GM20431 (cell line): ENCODE measurements at regions not wholly inside any gene's neighbourhood (a gene's known extent, or its start where the extent isn't known, plus 50 kb on each side); places are given as distances from the start of the nearest gene placed in this dataset.

Experiments
- in situ Hi-C: fragments of 300-500 bp; cut with MseI, MboI; formaldehyde crosslinking; loops from one replicate; pipeline ENCODE4 v1.15.0; 2020; ENCODE audit warnings: low sequenced_read_pairs; ENCODE audit not compliant: unreplicated experiment

DNA sequence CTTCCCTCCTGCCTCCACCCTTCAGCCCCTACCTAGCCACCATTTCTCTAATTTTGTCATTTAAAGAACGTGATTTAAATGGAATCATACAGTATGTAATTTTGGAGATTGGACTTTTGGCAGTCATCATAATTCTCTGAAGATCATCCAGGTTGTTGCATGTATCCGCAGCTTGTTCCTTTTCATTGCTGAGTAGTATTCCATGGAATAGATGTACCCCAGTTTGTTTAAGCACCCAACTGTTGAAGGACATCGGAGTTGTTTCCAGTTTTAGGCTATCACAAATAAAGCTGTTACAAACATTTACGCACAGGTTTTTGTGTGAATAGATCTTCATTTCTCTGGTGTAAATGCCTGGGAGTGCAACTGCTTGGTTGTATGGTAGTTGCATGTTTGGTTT lies 61.1 kb upstream of the PWP1 start:
- in situ Hi-C loops = loop anchor here (25.0 kb wide), 1 partner anchor 212 kb away; no protein-coding TSS in a partner anchor

DNA sequence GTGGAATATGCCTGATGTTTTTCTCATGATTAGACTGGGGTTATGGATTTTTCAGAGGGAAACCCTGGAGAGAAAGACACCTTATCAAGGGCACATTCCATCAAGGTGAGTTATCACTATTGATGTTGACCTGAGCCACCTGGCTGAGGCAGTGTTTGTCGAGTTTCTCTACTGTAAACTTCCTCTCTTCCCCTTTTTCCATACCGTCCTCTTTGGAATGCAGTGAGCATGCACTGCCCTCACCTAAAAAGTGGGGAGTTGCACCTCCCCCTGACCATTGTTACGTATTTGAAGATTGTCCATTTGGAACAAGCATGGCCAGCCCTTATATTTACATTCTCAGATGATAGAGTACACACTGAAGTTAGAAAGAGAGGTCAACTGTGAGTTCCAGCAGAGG lies 53.9 kb upstream of the PWP1 start:
- in situ Hi-C loops = no loop called here

- in situ Hi-C loops = no loop called here
Measured at GRCh38 chr12:107632246-107632645, 53.4 kb upstream of the PWP1 start.

DNA sequence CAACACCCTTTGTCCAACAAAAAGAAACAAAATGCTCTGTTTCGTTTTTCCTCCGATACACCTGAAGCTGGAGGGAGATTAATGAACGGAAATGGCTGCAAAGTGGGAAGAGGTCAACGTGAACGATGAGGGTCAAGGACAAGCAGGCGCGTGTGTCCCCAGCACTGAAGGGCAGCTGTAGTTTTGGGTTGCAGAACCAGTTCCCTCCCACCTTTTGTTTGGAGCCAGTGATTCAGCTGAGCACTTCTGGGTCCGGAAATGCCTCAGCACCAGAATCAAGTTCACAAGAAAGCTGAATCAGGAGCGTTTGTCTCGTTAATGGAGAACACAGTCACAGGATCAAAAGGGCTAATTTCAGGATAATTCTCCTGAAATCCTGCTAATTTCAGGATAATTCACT lies 51.1 kb upstream of the PWP1 start:
- in situ Hi-C loops = no loop called here

DNA sequence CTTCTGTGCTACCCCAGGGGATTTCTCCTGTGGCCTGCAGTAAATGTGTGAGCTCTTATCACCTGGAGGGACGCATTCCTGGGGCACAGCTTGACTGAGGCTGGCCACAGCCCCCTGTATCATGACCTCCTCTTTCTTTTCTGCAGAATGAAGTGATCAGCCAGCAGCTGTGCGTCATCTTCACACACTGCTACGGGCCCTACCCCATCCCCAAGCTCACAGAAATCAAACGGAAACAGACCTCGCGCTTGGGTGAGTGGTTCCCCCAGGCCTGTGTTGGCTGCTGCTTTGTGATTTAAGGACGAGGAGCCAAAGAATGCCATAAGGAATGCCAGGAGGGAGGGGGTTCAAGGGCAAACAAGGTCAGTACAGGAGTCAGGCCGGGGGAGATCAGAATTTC lies 50.5 kb upstream of the PWP1 start:
- in situ Hi-C loops = no loop called here
